GM04504 (cell line): ENCODE measurements at regions not wholly inside any gene's neighbourhood (a gene's known extent, or its start where the extent isn't known, plus 50 kb on each side); places are given as distances from the start of the nearest gene placed in this dataset.
"Not testable (repeated sequence)": the region's sequence is repeated elsewhere in the genome, so short reads cannot be mapped to it uniquely, and the experiment has no call there.

Experiments
- DNase-seq: peaks from one replicate; pipeline ENCODE4 v3.0.0-alpha.2; 2012; ENCODE audit warnings: low read depth

GRCh38 chr1:30125021-30125820 is 598.2 kb downstream of the MATN1 start:
- no peak for DNase-seq

- no peak for DNase-seq
Measured at GRCh38 chr1:30123896-30124295, 599.5 kb downstream of the MATN1 start.

GRCh38 chr1:30123036-30123435 is 600.3 kb downstream of the MATN1 start:
- no peak for DNase-seq

GRCh38 chr1:30120245-30121000 is 603.0 kb downstream of the MATN1 start:
- no peak for DNase-seq

- DNase-seq, result no peak
Measured at GRCh38 chr1:30117685-30118084, 605.7 kb downstream of the MATN1 start.

- DNase-seq, result no peak
Measured at GRCh38 chr1:30111431-30111830, 612.0 kb downstream of the MATN1 start.

GRCh38 chr1:30110846-30111245 is 612.5 kb downstream of the MATN1 start:
- DNase-seq, result no peak

- DNase-seq, result peak; percentile 11
Measured at GRCh38 chr1:30109853-30110252, 613.5 kb downstream of the MATN1 start.

- DNase-seq, result no peak
Measured at GRCh38 chr1:30108186-30108585, 615.2 kb downstream of the MATN1 start.

- DNase-seq, result no peak
Measured at GRCh38 chr1:30106125-30106524, 617.3 kb downstream of the MATN1 start.

- DNase-seq, result no peak
Measured at GRCh38 chr1:30104551-30104950, 618.8 kb downstream of the MATN1 start.

GRCh38 chr1:30103708-30104411 is 619.5 kb downstream of the MATN1 start:
- DNase-seq, result no peak

- no peak for DNase-seq
Measured at GRCh38 chr1:30102605-30103004, 620.8 kb downstream of the MATN1 start.

- DNase-seq, result no peak
Measured at GRCh38 chr1:30101487-30102227, 621.7 kb downstream of the MATN1 start.

GRCh38 chr1:30101016-30101415 is 622.4 kb downstream of the MATN1 start:
- no peak for DNase-seq

GRCh38 chr1:30100524-30100862 is 622.9 kb downstream of the MATN1 start:
- no peak for DNase-seq

- DNase-seq, result no peak
Measured at GRCh38 chr1:30099587-30100523, 623.5 kb downstream of the MATN1 start.

GRCh38 chr1:30097851-30098250 is 625.5 kb downstream of the MATN1 start:
- DNase-seq, result not testable (repeated sequence)

- no peak for DNase-seq
Measured at GRCh38 chr1:30095451-30096025, 627.8 kb downstream of the MATN1 start.

- no peak for DNase-seq
Measured at GRCh38 chr1:30095051-30095450, 628.3 kb downstream of the MATN1 start.
